Neural crest cell (in vitro differentiated cells): ENCODE measurements at regions not wholly inside any gene's neighbourhood (a gene's known extent, or its start where the extent isn't known, plus 50 kb on each side); places are given as distances from the start of the nearest gene placed in this dataset.

Source experiments
- DNase-seq: peaks from one replicate; pipeline ENCODE4 v3.0.0; 2021; ENCODE audit warnings: low read depth, mixed read lengths, low spot score
- H3K27ac Mint-ChIP-seq: one replicate; pipeline ENCODE4 v1.8.0; 2021; ENCODE audit warnings: mild to moderate bottlenecking, mixed read lengths; ENCODE audit not compliant: unreplicated experiment
- H3K27me3 Mint-ChIP-seq: 2 replicates; pipeline ENCODE4 v1.8.0; 2021; ENCODE audit warnings: low read depth, mild to moderate bottlenecking, mixed read lengths
- H3K36me3 Mint-ChIP-seq: 2 replicates; pipeline ENCODE4 v1.8.0; 2021; ENCODE audit warnings: low read depth, mild to moderate bottlenecking, mixed read lengths
- H3K4me1 Mint-ChIP-seq: 2 replicates; pipeline ENCODE4 v1.8.0; 2021; ENCODE audit warnings: mixed read lengths
- H3K4me3 Mint-ChIP-seq: one replicate; pipeline ENCODE4 v1.8.0; 2021; ENCODE audit warnings: mild to moderate bottlenecking, mixed read lengths
- H3K9me3 Mint-ChIP-seq: 2 replicates; pipeline ENCODE4 v1.8.0; 2021; ENCODE audit warnings: mixed read lengths
- TF ChIP-seq, protein P1 (sequence below): fragments of 200-600 bp; sonication (generic); conservative IDR thresholded peaks from 2 replicates; pipeline ENCODE4 v1.5.0; 2021; ENCODE audit warnings: antibody characterized with exemption, mild to moderate bottlenecking

DNA sequence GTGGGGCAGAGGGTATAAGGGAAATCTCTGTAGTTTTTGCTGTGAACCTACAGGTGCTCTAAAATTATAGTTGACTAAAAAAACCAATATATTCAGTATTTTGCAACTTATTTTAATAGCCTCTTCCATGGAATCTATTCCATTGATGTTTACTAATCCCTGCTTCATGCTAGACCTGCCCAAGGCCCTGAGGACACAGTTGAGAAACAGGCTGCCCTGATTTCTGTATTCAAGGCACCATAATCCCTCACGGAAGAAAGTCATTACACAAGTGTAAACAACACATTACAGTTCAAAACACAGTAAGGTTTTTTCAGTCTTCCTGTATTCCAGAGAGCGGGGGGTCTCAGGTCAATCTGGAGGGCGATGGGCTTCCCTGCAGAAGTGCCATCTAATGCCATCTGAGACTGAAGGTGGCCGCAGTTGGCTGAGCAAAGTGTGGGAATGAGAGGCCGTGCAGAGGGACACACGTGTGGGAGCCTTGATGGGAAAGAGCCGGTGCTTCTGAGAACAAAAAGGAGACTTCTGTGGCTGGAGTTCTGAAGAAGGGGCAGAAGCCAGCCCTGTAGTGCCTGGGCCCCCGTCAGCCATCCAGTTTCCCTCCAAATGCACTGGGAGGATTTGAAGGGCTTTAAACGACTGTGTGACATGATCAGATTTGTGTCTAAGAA lies 146.9 kb downstream of the PTPN20 start:
- Mint-ChIP-seq H3K4me1 (peaks cover 10% of the 10 kb centered on the region), H3K27ac (no peak overlapping the region), H3K4me3 (no peak overlapping the region), H3K36me3 (no peaks in the 10 kb centered on the region), H3K27me3 (no peaks in the 10 kb centered on the region), H3K9me3 (no peaks in the 10 kb centered on the region)
- TF ChIP-seq, protein P1, sequence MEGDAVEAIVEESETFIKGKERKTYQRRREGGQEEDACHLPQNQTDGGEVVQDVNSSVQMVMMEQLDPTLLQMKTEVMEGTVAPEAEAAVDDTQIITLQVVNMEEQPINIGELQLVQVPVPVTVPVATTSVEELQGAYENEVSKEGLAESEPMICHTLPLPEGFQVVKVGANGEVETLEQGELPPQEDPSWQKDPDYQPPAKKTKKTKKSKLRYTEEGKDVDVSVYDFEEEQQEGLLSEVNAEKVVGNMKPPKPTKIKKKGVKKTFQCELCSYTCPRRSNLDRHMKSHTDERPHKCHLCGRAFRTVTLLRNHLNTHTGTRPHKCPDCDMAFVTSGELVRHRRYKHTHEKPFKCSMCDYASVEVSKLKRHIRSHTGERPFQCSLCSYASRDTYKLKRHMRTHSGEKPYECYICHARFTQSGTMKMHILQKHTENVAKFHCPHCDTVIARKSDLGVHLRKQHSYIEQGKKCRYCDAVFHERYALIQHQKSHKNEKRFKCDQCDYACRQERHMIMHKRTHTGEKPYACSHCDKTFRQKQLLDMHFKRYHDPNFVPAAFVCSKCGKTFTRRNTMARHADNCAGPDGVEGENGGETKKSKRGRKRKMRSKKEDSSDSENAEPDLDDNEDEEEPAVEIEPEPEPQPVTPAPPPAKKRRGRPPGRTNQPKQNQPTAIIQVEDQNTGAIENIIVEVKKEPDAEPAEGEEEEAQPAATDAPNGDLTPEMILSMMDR: no peak
- DNase-seq: no peak

DNA sequence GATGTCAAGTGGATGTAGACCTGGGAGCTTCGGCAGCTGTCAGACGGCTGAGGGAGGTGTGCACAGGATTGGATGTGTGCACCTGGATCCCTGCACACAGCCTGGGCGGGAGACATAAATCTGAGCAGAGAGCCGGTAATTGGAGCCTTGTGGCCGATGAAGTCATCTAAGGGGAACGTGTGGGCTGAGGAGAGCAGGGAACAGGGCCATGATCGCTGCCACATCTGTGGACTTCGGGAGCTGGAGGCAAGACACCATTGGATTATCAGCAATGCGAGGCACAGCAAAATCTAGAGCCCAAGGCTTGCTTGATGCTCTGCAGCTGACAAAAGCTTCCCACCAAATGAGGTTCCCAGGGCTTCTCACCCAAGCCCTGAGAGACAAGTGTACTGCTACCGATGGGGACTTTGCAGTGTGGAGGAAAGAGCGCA lies 147.7 kb downstream of the PTPN20 start:
- H3K27me3 Mint-ChIP-seq: no peaks in the 10 kb centered on the region

DNA sequence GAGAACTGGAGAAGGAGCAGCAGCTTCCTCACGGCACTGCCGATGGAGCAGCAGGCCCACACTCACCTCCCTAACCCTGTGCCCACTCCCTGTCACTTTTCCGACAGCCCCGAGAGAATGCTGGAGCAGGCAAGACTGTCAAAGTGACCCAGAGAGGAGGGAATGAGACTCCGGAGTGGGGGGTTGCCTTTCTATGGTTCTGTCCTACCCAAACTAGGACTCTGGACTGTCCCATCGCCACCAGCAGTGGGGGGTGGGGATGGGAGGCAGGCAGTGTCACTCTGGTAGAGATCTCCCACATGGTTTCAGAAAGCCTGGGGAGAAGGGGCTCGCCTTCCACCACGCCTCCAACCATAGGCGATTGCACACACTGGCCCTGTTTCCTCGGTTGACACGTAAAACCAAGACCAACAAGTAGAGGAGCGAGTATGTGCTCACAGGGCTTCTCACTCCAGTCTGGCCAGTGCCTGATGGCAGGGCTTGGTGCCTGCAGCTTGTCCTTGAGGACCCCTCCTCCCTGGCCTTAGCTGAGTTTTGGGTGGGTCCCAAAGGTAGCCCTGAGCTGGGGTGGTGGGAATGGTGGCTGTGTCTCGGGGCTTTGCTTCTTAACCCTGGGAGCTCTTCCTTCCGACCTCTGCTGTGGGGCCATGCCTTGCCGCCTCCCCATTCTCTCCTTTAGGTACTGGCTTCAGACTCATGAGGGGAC lies 148.5 kb downstream of the PTPN20 start:
- DNase-seq: no peak
- Mint-ChIP-seq H3K4me3 (no peak overlapping the region), H3K9me3 (no peaks in the 10 kb centered on the region), H3K27ac (no peak overlapping the region), H3K36me3 (no peaks in the 10 kb centered on the region), H3K4me1 (peaks cover 8% of the 10 kb centered on the region), H3K27me3 (no peaks in the 10 kb centered on the region)
- TF ChIP-seq, protein P1: no peak

More for the DNA sequence above, 147.7 kb downstream of the PTPN20 start:
- H3K9me3 Mint-ChIP-seq: no peaks in the 10 kb centered on the region
- no peak overlapping the region for H3K27ac Mint-ChIP-seq
- no peak overlapping the region for H3K4me3 Mint-ChIP-seq
- no peak for DNase-seq
- peaks cover 8% of the 10 kb centered on the region for H3K4me1 Mint-ChIP-seq
- TF ChIP-seq, protein P1: no peak
- H3K36me3 Mint-ChIP-seq: no peaks in the 10 kb centered on the region

DNA sequence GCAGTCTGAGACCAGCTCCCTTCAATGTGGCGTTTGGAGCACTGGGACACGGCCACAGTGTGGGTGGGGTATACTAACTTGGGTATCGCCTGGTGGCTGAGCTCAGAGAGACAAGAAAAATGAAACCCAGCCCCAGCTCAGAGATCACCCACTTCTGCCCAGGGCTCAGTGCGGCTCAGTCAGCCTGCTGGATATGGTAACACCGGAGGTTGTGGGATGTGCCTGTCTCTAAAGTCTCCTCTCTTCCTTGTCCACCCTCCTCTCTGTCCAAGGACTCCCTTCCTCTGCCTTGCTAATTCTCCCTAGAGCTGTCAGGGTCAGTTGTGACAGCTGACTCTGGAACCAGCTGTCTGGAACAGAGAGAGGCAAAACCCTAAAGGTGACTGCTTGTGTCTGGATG lies 149.1 kb downstream of the PTPN20 start:
- Mint-ChIP-seq H3K4me3 (no peak overlapping the region), H3K9me3 (no peaks in the 10 kb centered on the region), H3K27me3 (no peaks in the 10 kb centered on the region), H3K4me1 (peaks cover 8% of the 10 kb centered on the region), H3K27ac (no peak overlapping the region), H3K36me3 (no peaks in the 10 kb centered on the region)
- DNase-seq: no peak
- TF ChIP-seq, protein P1: no peak

DNA sequence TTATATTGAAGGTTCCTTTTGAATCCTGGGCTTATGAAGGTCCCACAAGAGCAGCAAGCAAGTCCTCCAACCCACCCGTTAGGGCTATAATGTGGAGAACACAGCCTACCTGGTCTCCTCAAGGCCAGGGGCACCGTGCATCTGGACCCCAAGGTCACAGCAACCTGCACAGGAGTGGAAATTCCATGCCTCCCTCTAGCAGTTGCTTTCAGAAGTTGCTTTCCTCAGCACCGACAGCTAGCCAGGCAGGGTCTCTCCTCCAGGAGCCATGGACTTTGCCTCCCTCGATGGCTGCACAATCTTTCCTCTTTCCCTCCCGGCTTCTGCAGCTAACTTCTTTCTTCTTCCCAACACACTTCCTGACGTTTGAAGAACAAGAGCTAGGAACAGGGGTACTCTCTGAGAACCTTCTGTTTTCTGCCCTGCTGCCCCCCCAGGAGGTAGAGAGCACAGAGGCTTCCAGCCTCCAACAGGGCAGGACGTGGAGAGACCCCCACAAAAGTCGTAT lies 149.8 kb downstream of the PTPN20 start:
- Mint-ChIP-seq H3K4me1 (peaks cover 8% of the 10 kb centered on the region), H3K4me3 (no peak overlapping the region), H3K27me3 (no peaks in the 10 kb centered on the region), H3K36me3 (no peaks in the 10 kb centered on the region), H3K9me3 (no peaks in the 10 kb centered on the region), H3K27ac (no peak overlapping the region)
- TF ChIP-seq, protein P1: no peak
- no peak for DNase-seq
